SK-N-SH (cell line): ENCODE measurements at regions not wholly inside any gene's neighbourhood (a gene's known extent, or its start where the extent isn't known, plus 50 kb on each side); places are given as distances from the start of the nearest gene placed in this dataset.

Experiments
- CTCF ChIA-PET: fragments of 300-600, 350-600 bp; formaldehyde crosslinking; extraction: SDS; loops from one replicate; lab custom pipeline; 2021; lab: Yijun Ruan, JAX
- POLR2A ChIA-PET: fragments of 350-600 bp; sonication (Branson Sonifier 250); formaldehyde crosslinking; extraction: SDS; loops from one replicate; lab custom pipeline; 2020; ENCODE audit warnings: antibody characterized with exemption, inconsistent platforms; lab: Yijun Ruan, JAX
- DNase-seq: peaks from one replicate; pipeline ENCODE4 v3.0.0; 2012
- H2AFZ ChIP-seq: fragments of 200-600 bp; sonication (generic); 2 replicates; pipeline ENCODE4 v1.8.1; 2016; ENCODE audit warnings: antibody characterized with exemption, mild to moderate bottlenecking, low read depth
- H3F3A ChIP-seq: fragments of 200-600 bp; sonication (generic); replicated peaks from 2 replicates; pipeline ENCODE3; 2016; ENCODE audit warnings: antibody characterized with exemption, mild to moderate bottlenecking; ENCODE audit not compliant: insufficient read depth
- H3K27ac ChIP-seq, 2 experiments: fragments of 200-500 bp in 1 of 2; fragments of 200-600 bp in 1 of 2; sonication (Bioruptor generic) in 1 of 2; sonication (generic), shearing (Covaris generic) in 1 of 2; 2 replicates each; pipeline versions ENCODE4 v1.5.1 to v1.6.1; 2014 to 2016; ENCODE audit warnings: low read depth in 2 of 2, inconsistent platforms in 1 of 2, low read length in 1 of 2, mild to moderate bottlenecking in 1 of 2, mixed read lengths in 1 of 2
- H3K27me3 ChIP-seq: fragments of 200-600 bp; sonication (generic), shearing (Covaris generic); 2 replicates; pipeline ENCODE4 v1.6.1; 2016; ENCODE audit warnings: mixed run types; ENCODE audit not compliant: insufficient read depth
- H3K36me3 ChIP-seq, 2 experiments: fragments of 200-500 bp in 1 of 2; fragments of 200-600 bp in 1 of 2; sonication (Bioruptor generic) in 1 of 2; sonication (generic) in 1 of 2; replicated peaks in 1 of 2; 2 replicates each; pipeline versions ENCODE3 to v1.5.1; 2014 to 2016; ENCODE audit warnings: low read length in 1 of 2, mild to moderate bottlenecking in 1 of 2; ENCODE audit not compliant: insufficient read depth in 2 of 2, control insufficient read depth in 1 of 2
- H3K4me1 ChIP-seq, 2 experiments: fragments of 200-500 bp in 1 of 2; fragments of 200-600 bp in 1 of 2; sonication (Bioruptor generic) in 1 of 2; sonication (generic), shearing (Covaris generic) in 1 of 2; 2 replicates each; pipeline versions ENCODE4 v1.5.1 to v1.6.1; 2014 to 2016; ENCODE audit warnings: low read depth in 1 of 2, low read length in 1 of 2, mixed run types in 1 of 2; ENCODE audit not compliant: insufficient read depth in 2 of 2, control insufficient read depth in 1 of 2
- H3K4me2 ChIP-seq: fragments of 200-600 bp; sonication (generic), shearing (Covaris generic); 2 replicates; pipeline ENCODE4 v1.6.1; 2017; ENCODE audit warnings: mixed run types
- H3K4me3 ChIP-seq, 2 experiments: fragments of 200-500 bp in 1 of 2; fragments of 200-600 bp in 1 of 2; sonication (Bioruptor generic) in 1 of 2; sonication (generic), shearing (Covaris generic) in 1 of 2; 2 replicates each; pipeline versions ENCODE4 v1.5.1 to v1.8.1; 2014 to 2016; ENCODE audit warnings: low read depth in 2 of 2, inconsistent platforms in 1 of 2, low read length in 1 of 2, mild to moderate bottlenecking in 1 of 2, mixed read lengths in 1 of 2, moderate library complexity in 1 of 2
- H3K79me2 ChIP-seq: fragments of 200-600 bp; sonication (generic); 2 replicates; pipeline ENCODE4 v1.8.1; 2017; ENCODE audit warnings: mild to moderate bottlenecking; ENCODE audit not compliant: insufficient read depth
- H3K9ac ChIP-seq: fragments of 200-600 bp; sonication (generic); 2 replicates; pipeline ENCODE4 v1.6.1; 2017; ENCODE audit warnings: mixed run types
- H3K9me2 ChIP-seq: fragments of 200-600 bp; sonication (generic); 2 replicates; pipeline ENCODE4 v1.6.1; 2017; ENCODE audit warnings: mixed run types
- H3K9me3 ChIP-seq: fragments of 200-600 bp; sonication (generic); 2 replicates; pipeline ENCODE4 v1.6.1; 2017; ENCODE audit warnings: mixed run types, mild to moderate bottlenecking, moderate library complexity
- H4K20me1 ChIP-seq: fragments of 200-600 bp; sonication (generic); 2 replicates; pipeline ENCODE4 v1.6.1; 2017; ENCODE audit warnings: mild to moderate bottlenecking, mixed run types; ENCODE audit not compliant: insufficient read depth
- ELF1 ChIP-seq: IDR thresholded peaks from 2 replicates; pipeline ENCODE4 v1.4.0; 2012
- EZH2phosphoT487 ChIP-seq: fragments of 200-600 bp; sonication (generic); IDR thresholded peaks from 2 replicates; pipeline ENCODE4 v1.6.1; 2017; ENCODE audit warnings: low read depth, mixed run types, mild to moderate bottlenecking, antibody characterized with exemption, moderate library complexity, borderline replicate concordance
- FOXJ3 ChIP-seq: sonication (generic); formaldehyde crosslinking; IDR thresholded peaks from 2 replicates; pipeline ENCODE4 v1.5.1; 2020; ENCODE audit warnings: mild to moderate bottlenecking, missing genetic modification reagents
- NFIC ChIP-seq: IDR thresholded peaks from 2 replicates; pipeline ENCODE4 v1.4.0; 2012; ENCODE audit warnings: borderline replicate concordance
- NRF1 ChIP-seq: IDR thresholded peaks from 2 replicates; pipeline ENCODE4 v1.6.1; 2012; ENCODE audit warnings: low read depth, mild to moderate bottlenecking, low read length
- POLR2AphosphoS5 ChIP-seq: IDR thresholded peaks from 2 replicates; pipeline ENCODE4 v1.6.1; 2012; ENCODE audit warnings: low read depth, low read length
- RFX5 ChIP-seq: IDR thresholded peaks from 2 replicates; pipeline ENCODE4 v1.6.1; 2012; ENCODE audit warnings: mild to moderate bottlenecking, improper control_type of control experiment, low read length
- TAF1 ChIP-seq: IDR thresholded peaks from 2 replicates; pipeline ENCODE4 v1.6.1; 2012; ENCODE audit warnings: low read depth, mild to moderate bottlenecking, low read length, moderate library complexity, borderline replicate concordance
- TCF12 ChIP-seq: IDR thresholded peaks from 2 replicates; pipeline ENCODE4 v1.4.0; 2012
- TEAD4 ChIP-seq: IDR thresholded peaks from 2 replicates; pipeline ENCODE4 v1.4.0; 2012; ENCODE audit warnings: mild to moderate bottlenecking, borderline replicate concordance; ENCODE audit not compliant: insufficient read depth
- YY1 ChIP-seq: IDR thresholded peaks from 2 replicates; pipeline ENCODE4 v1.4.0; 2012; ENCODE audit warnings: low read depth, mild to moderate bottlenecking
- WGBS: methylation state at CpG from one replicate; pipeline ENCODE4 v1.1.6; 2017; ENCODE audit warnings: low lambda C conversion rate; 5-methylcytosine and 5-hydroxymethylcytosine counted together
- TF ChIP-seq, protein P1 (sequence below): IDR thresholded peaks from 2 replicates; pipeline ENCODE4; 2012
- TF ChIP-seq, protein P2 (sequence below): IDR thresholded peaks from 2 replicates; pipeline ENCODE4 v1.4.0; 2012; ENCODE audit warnings: low read depth, borderline replicate concordance
- TF ChIP-seq, protein P3 (sequence below): IDR thresholded peaks from 2 replicates; pipeline ENCODE4 v1.4.0; 2012; ENCODE audit warnings: low read depth, borderline replicate concordance

DNA sequence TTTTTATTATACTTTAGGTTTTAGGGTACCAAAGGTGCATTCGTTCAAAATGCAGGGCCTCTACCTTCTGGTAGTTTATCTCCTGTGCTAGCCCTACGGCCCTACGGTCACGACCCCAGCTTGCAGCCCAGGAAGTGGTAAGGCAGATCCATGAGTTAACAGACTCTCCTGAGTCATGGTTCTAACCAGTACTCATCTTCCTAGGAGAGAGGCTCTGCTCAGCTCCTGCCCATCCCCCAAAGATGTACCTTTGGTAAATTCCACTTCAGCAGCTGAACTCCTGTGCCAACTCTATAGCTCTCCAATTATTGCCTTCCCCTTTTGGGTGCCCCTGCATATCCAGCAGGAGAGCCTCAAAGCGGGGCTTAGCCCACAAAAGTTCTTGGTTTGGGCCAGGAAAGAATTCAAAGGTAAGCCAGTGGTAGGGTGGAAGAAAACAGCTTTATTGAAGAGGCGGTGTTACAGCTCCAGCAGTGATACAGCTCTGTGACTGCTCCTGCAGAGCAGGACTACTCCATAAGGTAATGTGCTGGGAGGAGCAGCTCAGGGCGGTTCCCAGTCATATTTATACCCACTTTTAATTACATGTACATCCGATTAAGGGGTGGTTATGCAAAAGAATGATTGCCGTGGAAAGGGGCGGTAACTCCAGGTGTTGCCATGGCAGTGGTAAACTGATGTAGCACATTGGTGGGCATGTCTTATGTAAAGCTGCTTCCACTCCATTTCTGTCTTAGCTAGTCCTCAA, 241.4 kb downstream of the PMP22 start:
- no peak for TF ChIP-seq NRF1
- TF ChIP-seq, protein P1, sequence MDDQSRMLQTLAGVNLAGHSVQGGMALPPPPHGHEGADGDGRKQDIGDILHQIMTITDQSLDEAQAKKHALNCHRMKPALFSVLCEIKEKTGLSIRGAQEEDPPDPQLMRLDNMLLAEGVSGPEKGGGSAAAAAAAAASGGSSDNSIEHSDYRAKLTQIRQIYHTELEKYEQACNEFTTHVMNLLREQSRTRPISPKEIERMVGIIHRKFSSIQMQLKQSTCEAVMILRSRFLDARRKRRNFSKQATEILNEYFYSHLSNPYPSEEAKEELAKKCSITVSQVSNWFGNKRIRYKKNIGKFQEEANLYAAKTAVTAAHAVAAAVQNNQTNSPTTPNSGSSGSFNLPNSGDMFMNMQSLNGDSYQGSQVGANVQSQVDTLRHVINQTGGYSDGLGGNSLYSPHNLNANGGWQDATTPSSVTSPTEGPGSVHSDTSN = no peak
- no peak for TF ChIP-seq TCF12
- no peak for TF ChIP-seq EZH2phosphoT487
- no peak for TF ChIP-seq RFX5
- TF ChIP-seq, protein P2, sequence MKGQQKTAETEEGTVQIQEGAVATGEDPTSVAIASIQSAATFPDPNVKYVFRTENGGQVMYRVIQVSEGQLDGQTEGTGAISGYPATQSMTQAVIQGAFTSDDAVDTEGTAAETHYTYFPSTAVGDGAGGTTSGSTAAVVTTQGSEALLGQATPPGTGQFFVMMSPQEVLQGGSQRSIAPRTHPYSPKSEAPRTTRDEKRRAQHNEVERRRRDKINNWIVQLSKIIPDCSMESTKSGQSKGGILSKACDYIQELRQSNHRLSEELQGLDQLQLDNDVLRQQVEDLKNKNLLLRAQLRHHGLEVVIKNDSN = no peak
- TF ChIP-seq TAF1 = no peak
- no peak for TF ChIP-seq ELF1
- TF ChIP-seq FOXJ3 = no peak
- no peaks in the 10 kb centered on the region for H3K9me3 ChIP-seq
- POLR2A ChIA-PET = no interaction called here
- no peak overlapping the region for H2AFZ ChIP-seq
- H3K4me3 ChIP-seq = no peak overlapping the region
- no peaks in the 10 kb centered on the region; the same call in 1 of the 2 replicates for H3K27me3 ChIP-seq
- DNase-seq = no peak
- H4K20me1 ChIP-seq = no peaks in the 10 kb centered on the region
- H3F3A ChIP-seq = no peaks in the 10 kb centered on the region
- H3K4me2 ChIP-seq = no peak overlapping the region
- no peaks in the 10 kb centered on the region for H3K79me2 ChIP-seq
- H3K9ac ChIP-seq = no peak overlapping the region
- no peaks in the 10 kb centered on the region for H3K9me2 ChIP-seq
- H3K27ac ChIP-seq = no peak overlapping the region
- 31% methylated on average over 10 of the region's 10 CpGs for WGBS
- no peaks in the 10 kb centered on the region for H3K36me3 ChIP-seq
- no peaks in the 10 kb centered on the region for H3K4me1 ChIP-seq
- CTCF ChIA-PET = interaction anchor here (0.8 kb wide), 1 partner anchor 74 kb away, joined by 3 read pairs; no protein-coding TSS in a partner anchor

DNA sequence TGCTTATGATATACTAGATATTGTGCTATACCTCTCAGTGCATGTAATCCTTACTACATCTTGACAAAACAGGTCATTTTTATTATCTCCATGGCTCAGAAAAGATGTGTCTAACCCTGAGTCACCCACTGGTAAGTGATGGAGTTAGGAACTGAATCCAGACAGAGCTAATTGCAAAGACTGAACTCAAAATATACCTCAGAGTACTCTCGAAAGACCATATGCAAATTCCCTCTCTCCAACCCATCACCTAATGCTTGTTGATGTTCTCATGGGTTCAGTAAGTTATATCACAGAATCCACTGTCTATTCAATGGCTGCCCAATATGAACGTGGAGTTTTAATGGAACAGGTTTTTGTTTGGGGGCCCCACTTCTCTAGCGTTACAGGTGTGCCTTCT, 246.0 kb downstream of the PMP22 start:
- POLR2A ChIA-PET = no interaction called here
- DNase-seq = no peak
- no peaks in the 10 kb centered on the region for H4K20me1 ChIP-seq
- no peaks in the 10 kb centered on the region; the same call in 1 of the 2 replicates for H3K27me3 ChIP-seq
- H2AFZ ChIP-seq = no peak overlapping the region
- no peaks in the 10 kb centered on the region for H3K9me3 ChIP-seq
- H3K4me1 ChIP-seq = no peaks in the 10 kb centered on the region
- H3K4me2 ChIP-seq = no peak overlapping the region
- no peaks in the 10 kb centered on the region for H3K36me3 ChIP-seq
- no peak overlapping the region for H3K9ac ChIP-seq
- H3K4me3 ChIP-seq = no peak overlapping the region
- no peaks in the 10 kb centered on the region for H3K9me2 ChIP-seq
- TF ChIP-seq, protein P3, sequence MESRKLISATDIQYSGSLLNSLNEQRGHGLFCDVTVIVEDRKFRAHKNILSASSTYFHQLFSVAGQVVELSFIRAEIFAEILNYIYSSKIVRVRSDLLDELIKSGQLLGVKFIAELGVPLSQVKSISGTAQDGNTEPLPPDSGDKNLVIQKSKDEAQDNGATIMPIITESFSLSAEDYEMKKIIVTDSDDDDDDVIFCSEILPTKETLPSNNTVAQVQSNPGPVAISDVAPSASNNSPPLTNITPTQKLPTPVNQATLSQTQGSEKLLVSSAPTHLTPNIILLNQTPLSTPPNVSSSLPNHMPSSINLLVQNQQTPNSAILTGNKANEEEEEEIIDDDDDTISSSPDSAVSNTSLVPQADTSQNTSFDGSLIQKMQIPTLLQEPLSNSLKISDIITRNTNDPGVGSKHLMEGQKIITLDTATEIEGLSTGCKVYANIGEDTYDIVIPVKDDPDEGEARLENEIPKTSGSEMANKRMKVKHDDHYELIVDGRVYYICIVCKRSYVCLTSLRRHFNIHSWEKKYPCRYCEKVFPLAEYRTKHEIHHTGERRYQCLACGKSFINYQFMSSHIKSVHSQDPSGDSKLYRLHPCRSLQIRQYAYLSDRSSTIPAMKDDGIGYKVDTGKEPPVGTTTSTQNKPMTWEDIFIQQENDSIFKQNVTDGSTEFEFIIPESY = no peak
- no peak for TF ChIP-seq ELF1
- TF ChIP-seq POLR2AphosphoS5 = no peak
- TF ChIP-seq NFIC = no peak
- TF ChIP-seq NRF1 = no peak
- TF ChIP-seq TEAD4 = no peak
- no peak for TF ChIP-seq YY1
- TF ChIP-seq EZH2phosphoT487 = no peak
- TF ChIP-seq, all 33 proteins: peak for 0
- CTCF ChIA-PET = no interaction called here
- no peaks in the 10 kb centered on the region for H3F3A ChIP-seq
- H3K27ac ChIP-seq = no peak overlapping the region
- WGBS = 4% methylated on average over 3 of the region's 3 CpGs
- H3K79me2 ChIP-seq = no peaks in the 10 kb centered on the region
